Tibial nerve (tissue), 4 donors: ENCODE measurements at regions not wholly inside any gene's neighbourhood (a gene's known extent, or its start where the extent isn't known, plus 50 kb on each side); places are given as distances from the start of the nearest gene placed in this dataset.
"Not testable (repeated sequence)": the region's sequence is repeated elsewhere in the genome, so short reads cannot be mapped to it uniquely, and the experiment has no call there.

ENCODE experiments used
- EP300 ChIP-seq, 2 donors: sonication (generic); formaldehyde crosslinking; IDR thresholded peaks; one replicate each; pipeline ENCODE4 v1.6.1; 2017; ENCODE audit warnings: antibody characterized with exemption in 2 of 2, mild to moderate bottlenecking in 1 of 2
- POLR2A ChIP-seq, 2 donors: fragments of 450-650 bp; IDR thresholded peaks; one replicate each; pipeline ENCODE4 v1.6.1; 2017; ENCODE audit warnings: antibody characterized with exemption in 2 of 2, mild to moderate bottlenecking in 2 of 2, moderate library complexity in 2 of 2
- TF ChIP-seq, protein P1 (sequence below), 5 experiments: fragments of 200-600 bp in 3 of 5; fragments of 450-650 bp in 2 of 5; sonication (generic) in 3 of 5; IDR thresholded peaks; one replicate each; pipeline ENCODE4 v1.5.1; 2016 to 2019; ENCODE audit warnings: antibody characterized with exemption in 5 of 5, mild to moderate bottlenecking in 3 of 5, moderate library complexity in 2 of 5

DNA sequence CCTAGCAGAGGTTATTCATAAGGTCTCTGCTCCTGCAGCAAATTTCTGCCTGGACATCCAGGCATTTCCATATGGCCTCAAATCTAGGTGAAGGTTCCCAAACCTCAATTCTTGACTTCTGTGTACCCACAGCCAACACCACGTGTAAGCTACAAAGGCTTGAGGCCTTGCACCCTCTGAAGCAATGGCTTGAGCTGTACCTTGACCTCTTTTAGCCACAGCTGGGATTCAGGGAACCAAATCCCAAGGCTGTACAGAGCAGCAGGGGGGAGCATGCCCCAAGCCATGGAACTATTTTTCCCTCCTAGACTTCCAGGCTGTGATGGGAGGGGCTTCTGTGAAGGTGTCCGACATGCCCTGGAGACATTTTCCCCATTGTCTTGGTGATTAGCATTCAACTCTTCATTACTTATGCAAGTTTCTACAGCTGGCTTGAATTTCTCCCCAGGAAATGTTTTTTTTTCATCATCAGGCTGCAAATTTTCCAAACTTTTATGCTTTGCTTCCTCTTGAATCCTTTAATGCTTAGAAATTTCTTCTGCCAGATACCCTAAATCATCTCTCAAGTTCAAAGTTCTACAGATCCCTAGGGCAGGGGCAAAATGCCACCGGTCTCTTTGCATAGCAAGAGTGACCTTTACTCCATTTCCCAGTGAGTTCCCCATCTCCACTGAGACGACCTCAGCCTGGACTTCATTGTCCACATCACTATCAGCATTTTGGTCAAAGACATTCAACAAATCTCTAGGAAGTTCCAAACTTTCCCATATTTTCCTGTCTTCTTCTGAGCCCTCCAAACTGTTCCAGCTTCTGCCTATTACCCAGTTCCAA is 1148.9 kb downstream of the SORCS1 start:
- TF ChIP-seq POLR2A, EP300 (IDR thresholded peaks at IDR 0.05): not testable (repeated sequence)
- TF ChIP-seq, protein P1, sequence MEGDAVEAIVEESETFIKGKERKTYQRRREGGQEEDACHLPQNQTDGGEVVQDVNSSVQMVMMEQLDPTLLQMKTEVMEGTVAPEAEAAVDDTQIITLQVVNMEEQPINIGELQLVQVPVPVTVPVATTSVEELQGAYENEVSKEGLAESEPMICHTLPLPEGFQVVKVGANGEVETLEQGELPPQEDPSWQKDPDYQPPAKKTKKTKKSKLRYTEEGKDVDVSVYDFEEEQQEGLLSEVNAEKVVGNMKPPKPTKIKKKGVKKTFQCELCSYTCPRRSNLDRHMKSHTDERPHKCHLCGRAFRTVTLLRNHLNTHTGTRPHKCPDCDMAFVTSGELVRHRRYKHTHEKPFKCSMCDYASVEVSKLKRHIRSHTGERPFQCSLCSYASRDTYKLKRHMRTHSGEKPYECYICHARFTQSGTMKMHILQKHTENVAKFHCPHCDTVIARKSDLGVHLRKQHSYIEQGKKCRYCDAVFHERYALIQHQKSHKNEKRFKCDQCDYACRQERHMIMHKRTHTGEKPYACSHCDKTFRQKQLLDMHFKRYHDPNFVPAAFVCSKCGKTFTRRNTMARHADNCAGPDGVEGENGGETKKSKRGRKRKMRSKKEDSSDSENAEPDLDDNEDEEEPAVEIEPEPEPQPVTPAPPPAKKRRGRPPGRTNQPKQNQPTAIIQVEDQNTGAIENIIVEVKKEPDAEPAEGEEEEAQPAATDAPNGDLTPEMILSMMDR (IDR thresholded peaks at IDR 0.05): not testable (repeated sequence)
